ENCODE measurements at regions not wholly inside any gene's neighbourhood (a gene's known extent, or its start where the extent isn't known, plus 50 kb on each side); places are given as distances from the start of the nearest gene placed in this dataset.

GRCh38 chr10:105949721-105950120, 1214.8 kb downstream of the SORCS1 start:
- TF ChIP-seq CTCF (IDR thresholded peaks at IDR 0.05) (no peak), EHMT2 (IDR thresholded peaks at IDR 0.05; ENCODE audit: low read depth) (no peak), RARB (CRISPR knock-in tag; IDR thresholded peaks at IDR 0.05) (no peak), EP300 (IDR thresholded peaks at IDR 0.05) (no peak), CBX2 (IDR thresholded peaks at IDR 0.05; ENCODE audit: borderline replicate concordance, low read depth) (no peak), SMC3 (IDR thresholded peaks at IDR 0.05) (no peak)
